ENCODE measurements at regions not wholly inside any gene's neighbourhood (a gene's known extent, or its start where the extent isn't known, plus 50 kb on each side); places are given as distances from the start of the nearest gene placed in this dataset.

DNA sequence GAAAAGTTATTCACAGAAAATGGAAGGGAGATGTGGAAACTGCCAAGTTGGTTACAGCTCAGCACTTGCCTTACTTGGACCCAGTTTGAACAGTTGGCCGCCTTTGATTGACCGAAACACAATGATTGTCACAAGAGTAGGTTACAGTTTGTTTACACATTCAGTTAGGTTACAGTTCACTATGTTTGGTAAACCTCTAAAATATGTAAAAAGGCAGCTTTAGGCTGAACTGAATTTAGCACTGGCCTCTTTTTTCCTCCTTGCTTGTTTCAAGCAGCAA is 116.2 kb downstream of the OLIG3 start:
- Histone ChIP-seq H3K4me1 (no peaks in the 10 kb centered on the region), H3K27me3 (no peaks in the 10 kb centered on the region), H3K36me3 (no peaks in the 10 kb centered on the region), H3K4me3 (no peak overlapping the region), H3K9me3 (peaks cover 3 to 8% (median 6%) of the 10 kb centered on the region in 4 donors), H3K27ac (no peak overlapping the region)
- 89 to 95% methylated on average over 2 of the region's 2 CpGs for whole genome bisulfite sequencing, 2 donors
- TF ChIP-seq EP300 (IDR thresholded peaks at IDR 0.05) (no peak), POLR2AphosphoS5 (IDR thresholded peaks at IDR 0.05) (no peak), POLR2A (IDR thresholded peaks at IDR 0.05) (no peak)
- TF ChIP-seq, protein P1, sequence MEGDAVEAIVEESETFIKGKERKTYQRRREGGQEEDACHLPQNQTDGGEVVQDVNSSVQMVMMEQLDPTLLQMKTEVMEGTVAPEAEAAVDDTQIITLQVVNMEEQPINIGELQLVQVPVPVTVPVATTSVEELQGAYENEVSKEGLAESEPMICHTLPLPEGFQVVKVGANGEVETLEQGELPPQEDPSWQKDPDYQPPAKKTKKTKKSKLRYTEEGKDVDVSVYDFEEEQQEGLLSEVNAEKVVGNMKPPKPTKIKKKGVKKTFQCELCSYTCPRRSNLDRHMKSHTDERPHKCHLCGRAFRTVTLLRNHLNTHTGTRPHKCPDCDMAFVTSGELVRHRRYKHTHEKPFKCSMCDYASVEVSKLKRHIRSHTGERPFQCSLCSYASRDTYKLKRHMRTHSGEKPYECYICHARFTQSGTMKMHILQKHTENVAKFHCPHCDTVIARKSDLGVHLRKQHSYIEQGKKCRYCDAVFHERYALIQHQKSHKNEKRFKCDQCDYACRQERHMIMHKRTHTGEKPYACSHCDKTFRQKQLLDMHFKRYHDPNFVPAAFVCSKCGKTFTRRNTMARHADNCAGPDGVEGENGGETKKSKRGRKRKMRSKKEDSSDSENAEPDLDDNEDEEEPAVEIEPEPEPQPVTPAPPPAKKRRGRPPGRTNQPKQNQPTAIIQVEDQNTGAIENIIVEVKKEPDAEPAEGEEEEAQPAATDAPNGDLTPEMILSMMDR (IDR thresholded peaks at IDR 0.05), result no peak
- ATAC-seq (ENCODE audit: low FRiP score in 2 of 2) (no peak), DNase-seq (no peak)

DNA sequence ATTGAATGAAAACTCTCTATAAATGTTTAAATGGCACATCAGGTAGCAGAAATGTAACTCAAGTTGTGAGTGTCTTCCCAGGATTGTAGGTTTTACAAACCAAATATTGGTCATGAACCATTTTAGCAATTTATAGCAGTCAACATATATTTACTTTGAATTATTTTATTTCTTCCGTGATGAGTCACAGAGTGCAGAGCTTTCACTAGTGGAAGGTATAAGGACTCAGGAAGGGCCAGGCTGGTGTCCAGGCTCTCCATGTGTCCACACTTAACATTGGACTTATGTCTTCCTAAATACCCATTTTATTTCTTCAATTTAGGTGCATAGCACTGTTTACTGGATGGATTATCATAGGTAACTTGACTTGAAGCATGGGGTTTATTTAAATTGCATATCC is 120.9 kb downstream of the OLIG3 start:
- Histone ChIP-seq H3K4me1 (no peaks in the 10 kb centered on the region), H3K36me3 (no peaks in the 10 kb centered on the region), H3K9me3 (no peaks in the 10 kb centered on the region), H3K27me3 (no peaks in the 10 kb centered on the region), H3K4me3 (no peak overlapping the region), H3K27ac (no peak overlapping the region)
- ATAC-seq (ENCODE audit: low FRiP score in 2 of 2), result no peak
- TF ChIP-seq EP300 (IDR thresholded peaks at IDR 0.05), result no peak
- TF ChIP-seq, protein P1 (IDR thresholded peaks at IDR 0.05), result no peak
- no peak for TF ChIP-seq POLR2A (IDR thresholded peaks at IDR 0.05)
- no peak for TF ChIP-seq POLR2AphosphoS5 (IDR thresholded peaks at IDR 0.05)
- 92 to 95% methylated on average over 1 of the region's 1 CpG for WGBS, 2 donors
- DNase-seq, result no peak

DNA sequence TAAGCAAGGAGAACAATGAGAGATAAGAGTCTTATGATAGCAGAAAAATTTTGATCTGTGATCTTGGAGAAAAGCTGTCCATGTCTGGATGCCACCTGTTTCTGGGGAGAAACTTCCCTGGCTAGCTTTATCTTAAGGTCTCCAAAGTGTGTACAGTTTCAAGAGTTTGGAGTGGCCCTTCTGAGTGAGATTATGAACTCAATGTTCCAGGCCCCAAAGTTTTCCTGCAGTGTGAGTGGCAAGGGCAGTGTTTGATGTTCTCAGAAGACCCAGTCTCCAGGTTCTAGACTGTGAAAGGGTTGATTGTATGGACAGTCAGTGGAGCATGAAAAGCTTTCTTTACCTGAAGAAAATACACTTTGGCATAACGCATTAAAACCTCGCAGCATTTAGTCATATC is 121.7 kb downstream of the OLIG3 start:
- DNase-seq (peak in 1 of 2 donors; percentile 29), ATAC-seq (ENCODE audit: low FRiP score in 2 of 2) (no peak)
- Histone ChIP-seq H3K4me3 (no peak overlapping the region), H3K9me3 (no peaks in the 10 kb centered on the region), H3K36me3 (no peaks in the 10 kb centered on the region), H3K27me3 (no peaks in the 10 kb centered on the region), H3K27ac (no peak overlapping the region), H3K4me1 (no peaks in the 10 kb centered on the region)
- TF ChIP-seq POLR2AphosphoS5 (IDR thresholded peaks at IDR 0.05) (no peak), POLR2A (IDR thresholded peaks at IDR 0.05) (no peak)
- TF ChIP-seq, protein P1 (IDR thresholded peaks at IDR 0.05), result no peak
- 83 to 87% methylated on average over 2 of the region's 2 CpGs for WGBS, 2 donors

DNA sequence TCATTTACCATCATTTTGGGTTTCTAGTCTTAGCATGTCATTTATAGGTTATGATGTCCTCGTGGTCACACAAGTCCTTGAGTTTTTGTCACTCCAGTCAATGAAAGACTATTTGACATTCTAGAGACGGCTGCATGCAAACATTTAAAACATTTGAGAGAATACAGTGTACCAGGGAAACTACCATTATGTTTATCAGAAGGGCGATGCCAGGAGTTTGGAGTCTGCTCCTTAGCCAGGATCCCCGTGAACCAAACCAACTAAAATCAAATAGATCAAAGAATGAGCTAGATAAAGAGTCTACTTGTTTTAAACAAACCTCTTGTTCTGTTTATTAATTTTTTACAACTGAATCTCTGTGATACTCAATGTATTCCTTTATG is 122.6 kb downstream of the OLIG3 start:
- H3K27ac ChIP-seq, result no peak overlapping the region
- no peaks in the 10 kb centered on the region for H3K36me3 ChIP-seq
- no peaks in the 10 kb centered on the region for H3K9me3 ChIP-seq
- DNase-seq (no peak), ATAC-seq (ENCODE audit: low FRiP score in 2 of 2) (no peak)
- TF ChIP-seq EP300 (IDR thresholded peaks at IDR 0.05) (no peak), POLR2A (IDR thresholded peaks at IDR 0.05) (no peak), POLR2AphosphoS5 (IDR thresholded peaks at IDR 0.05) (no peak)
- TF ChIP-seq, protein P1 (IDR thresholded peaks at IDR 0.05), result no peak
- no peaks in the 10 kb centered on the region for H3K27me3 ChIP-seq
- WGBS, 2 donors, result 77 to 84% methylated on average over 4 of the region's 4 CpGs
- H3K4me1 ChIP-seq, result no peaks in the 10 kb centered on the region
- H3K4me3 ChIP-seq, result no peak overlapping the region

DNA sequence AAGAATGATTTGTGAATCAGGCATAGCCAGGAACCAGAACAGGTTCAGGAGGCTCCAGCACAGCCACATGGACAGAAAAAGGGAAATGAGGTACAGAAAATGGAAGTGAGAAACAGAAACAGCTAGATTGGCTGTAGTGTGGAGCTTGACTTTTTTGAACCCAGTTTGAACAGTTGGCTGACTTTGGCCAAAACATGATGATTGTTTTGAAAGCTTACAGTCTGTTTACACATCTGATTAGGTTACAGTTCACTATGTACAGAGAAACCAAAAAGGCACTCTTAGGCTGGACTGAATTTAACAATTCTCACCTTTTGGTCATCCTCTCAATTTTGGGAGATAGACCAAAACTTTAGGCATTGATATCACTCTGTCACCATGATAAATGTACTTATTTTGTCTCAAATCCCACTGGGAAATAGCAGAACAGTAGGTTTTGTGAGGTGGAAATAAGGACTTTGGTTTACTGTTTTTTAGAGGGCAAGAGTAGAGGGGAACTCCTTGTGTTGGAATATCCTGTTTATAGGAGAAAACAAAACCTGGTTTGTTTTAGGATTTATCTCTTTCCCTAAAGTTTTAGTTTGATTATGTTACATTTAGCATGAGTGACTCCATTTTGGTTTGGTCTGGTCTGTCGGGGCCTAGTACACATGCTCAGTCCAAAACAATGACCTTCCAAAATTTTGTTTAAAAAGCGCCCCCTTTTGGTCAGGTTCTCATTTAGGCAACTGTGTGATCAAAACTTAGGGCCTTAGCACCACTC is 123.1 kb downstream of the OLIG3 start:
- Histone ChIP-seq H3K36me3 (no peaks in the 10 kb centered on the region), H3K4me1 (no peaks in the 10 kb centered on the region), H3K27ac (no peak overlapping the region), H3K27me3 (no peaks in the 10 kb centered on the region), H3K4me3 (no peak overlapping the region), H3K9me3 (no peaks in the 10 kb centered on the region)
- no peak for ATAC-seq (ENCODE audit: low FRiP score in 2 of 2)
- TF ChIP-seq POLR2AphosphoS5 (IDR thresholded peaks at IDR 0.05) (no peak), POLR2A (IDR thresholded peaks at IDR 0.05) (no peak), EP300 (IDR thresholded peaks at IDR 0.05) (no peak)
- TF ChIP-seq, protein P1 (IDR thresholded peaks at IDR 0.05), result no peak
- DNase-seq, result no peak
- WGBS, 2 donors, result 80 to 88% methylated on average over 2 of the region's 2 CpGs
